Kidney epithelial cell (primary cell): ENCODE measurements at regions not wholly inside any gene's neighbourhood (a gene's known extent, or its start where the extent isn't known, plus 50 kb on each side); places are given as distances from the start of the nearest gene placed in this dataset.

Experiments used
- DNase-seq: peaks from one replicate; pipeline ENCODE4 v3.0.0-alpha.2; 2010; ENCODE audit warnings: low read depth
- H3K27me3 ChIP-seq: 2 replicates; pipeline ENCODE4 v1.6.0; 2011; ENCODE audit warnings: low read length; ENCODE audit not compliant: control insufficient read depth, insufficient read depth
- H3K36me3 ChIP-seq: 2 replicates; pipeline ENCODE4 v1.5.1; 2011; ENCODE audit warnings: low read length; ENCODE audit not compliant: control insufficient read depth, insufficient read depth
- H3K4me3 ChIP-seq: 2 replicates; pipeline ENCODE4 v1.5.1; 2011; ENCODE audit warnings: low read depth, mild to moderate bottlenecking, control low read depth, low read length
- CTCF ChIP-seq: IDR thresholded peaks from 2 replicates; pipeline ENCODE4 v1.5.1; 2011; ENCODE audit warnings: mild to moderate bottlenecking, moderate library complexity, low read length, control low read depth, inconsistent platforms; ENCODE audit not compliant: insufficient read depth, poor library complexity, severe bottlenecking

GRCh38 chr4:156098805-156099204 lies 145.1 kb upstream of the CTSO start:
- no peak for TF ChIP-seq CTCF
- H3K4me3 ChIP-seq: no peak overlapping the region
- H3K36me3 ChIP-seq: no peaks in the 10 kb centered on the region
- DNase-seq: no peak
- H3K27me3 ChIP-seq: no peaks in the 10 kb centered on the region

- no peaks in the 10 kb centered on the region for H3K36me3 ChIP-seq
- no peak for DNase-seq
- no peak overlapping the region for H3K4me3 ChIP-seq
- no peaks in the 10 kb centered on the region for H3K27me3 ChIP-seq
- no peak for TF ChIP-seq CTCF
Observed at GRCh38 chr4:156085100-156085499, 131.4 kb upstream of the CTSO start.

GRCh38 chr4:156084373-156084772 lies 130.7 kb upstream of the CTSO start:
- TF ChIP-seq CTCF: no peak
- DNase-seq: no peak
- no peak overlapping the region for H3K4me3 ChIP-seq

GRCh38 chr4:156073976-156074375 lies 120.3 kb upstream of the CTSO start:
- Histone ChIP-seq H3K4me3 (no peak overlapping the region), H3K27me3 (no peaks in the 10 kb centered on the region), H3K36me3 (no peaks in the 10 kb centered on the region)
- TF ChIP-seq CTCF: no peak
- no peak for DNase-seq

More at GRCh38 chr4:156084373-156084772, 130.7 kb upstream of the CTSO start:
- Histone ChIP-seq H3K36me3 (no peaks in the 10 kb centered on the region), H3K27me3 (no peaks in the 10 kb centered on the region)

DNA sequence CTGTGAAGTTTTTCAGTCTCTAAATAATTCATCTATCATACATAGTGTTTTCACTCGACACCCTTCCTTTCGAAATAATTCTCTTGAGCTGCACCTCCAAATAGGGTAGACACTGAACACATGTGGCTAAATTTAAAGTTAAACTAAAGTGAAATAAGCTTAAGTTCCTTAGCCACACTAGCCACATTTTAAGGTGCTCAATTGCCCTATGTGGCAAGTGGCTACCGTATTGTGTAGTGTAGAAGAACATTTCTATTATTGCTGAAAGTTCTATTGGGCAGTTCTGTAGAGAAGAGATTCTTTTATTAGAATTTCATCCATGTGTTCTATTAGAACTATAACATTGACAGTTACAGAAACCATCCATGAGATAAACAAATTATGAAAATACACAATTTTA lies 107.0 kb upstream of the CTSO start:
- no peak for TF ChIP-seq CTCF
- Histone ChIP-seq H3K4me3 (no peak overlapping the region), H3K36me3 (no peaks in the 10 kb centered on the region), H3K27me3 (no peaks in the 10 kb centered on the region)
- DNase-seq: no peak

GRCh38 chr4:156053174-156053573 lies 99.5 kb upstream of the CTSO start:
- Histone ChIP-seq H3K27me3 (no peaks in the 10 kb centered on the region), H3K4me3 (no peak overlapping the region), H3K36me3 (no peaks in the 10 kb centered on the region)
- TF ChIP-seq CTCF: no peak
- no peak for DNase-seq
